Activated naive CD4-positive, alpha-beta T cell treated with Interleukin-2 at 50 U/mL for 16 hours (primary cell): ENCODE measurements at regions not wholly inside any gene's neighbourhood (a gene's known extent, or its start where the extent isn't known, plus 50 kb on each side); places are given as distances from the start of the nearest gene placed in this dataset.

Experiments used
- DNase-seq: peaks from one replicate; pipeline ENCODE4 v3.0.0-alpha.2; 2020

GRCh38 chr3:106570426-106570825 is 701.6 kb upstream of the CBLB start:
- no peak for DNase-seq

- DNase-seq, result no peak
These were observed 704.8 kb upstream of the CBLB start for GRCh38 chr3:106573605-106574004.

- DNase-seq, result no peak
These were observed 706.2 kb upstream of the CBLB start for GRCh38 chr3:106575029-106575428.

GRCh38 chr3:106577241-106577640 is 708.4 kb upstream of the CBLB start:
- no peak for DNase-seq

- no peak for DNase-seq
These were observed 710.1 kb upstream of the CBLB start for GRCh38 chr3:106578911-106579310.

GRCh38 chr3:106582151-106582550 is 713.3 kb upstream of the CBLB start:
- DNase-seq, result no peak

GRCh38 chr3:106587551-106587950 is 718.7 kb upstream of the CBLB start:
- DNase-seq, result no peak

GRCh38 chr3:106588739-106589138 is 719.9 kb upstream of the CBLB start:
- no peak for DNase-seq

- DNase-seq, result no peak
These were observed 720.6 kb upstream of the CBLB start for GRCh38 chr3:106589311-106589942.

GRCh38 chr3:106590216-106590615 is 721.4 kb upstream of the CBLB start:
- DNase-seq, result no peak

GRCh38 chr3:106593381-106593780 is 724.6 kb upstream of the CBLB start:
- DNase-seq, result no peak

GRCh38 chr3:106609666-106610301 is 741.0 kb upstream of the CBLB start:
- DNase-seq, result peak; percentile 66

- DNase-seq, result no peak
These were observed 741.6 kb upstream of the CBLB start for GRCh38 chr3:106610362-106610959.

GRCh38 chr3:106611116-106611515 is 742.3 kb upstream of the CBLB start:
- DNase-seq, result no peak

- DNase-seq, result no peak
These were observed 743.0 kb upstream of the CBLB start for GRCh38 chr3:106611841-106612240.

GRCh38 chr3:106616556-106616955 is 747.7 kb upstream of the CBLB start:
- DNase-seq, result no peak

- DNase-seq, result no peak
These were observed 748.5 kb upstream of the CBLB start for GRCh38 chr3:106617276-106617675.

GRCh38 chr3:106620646-106621045 is 751.8 kb upstream of the CBLB start:
- no peak for DNase-seq

- DNase-seq, result no peak
These were observed 753.1 kb upstream of the CCDC54 start for GRCh38 chr3:106624154-106624553.

GRCh38 chr3:106628407-106628806 is 748.8 kb upstream of the CCDC54 start:
- DNase-seq, result no peak

GRCh38 chr3:106629215-106629832 is 747.9 kb upstream of the CCDC54 start:
- no peak for DNase-seq

GRCh38 chr3:106631373-106632108 is 745.7 kb upstream of the CCDC54 start:
- no peak for DNase-seq

- DNase-seq, result no peak
These were observed 742.0 kb upstream of the CCDC54 start for GRCh38 chr3:106635271-106635670.
